HG03196 (cell line): ENCODE measurements at regions not wholly inside any gene's neighbourhood (a gene's known extent, or its start where the extent isn't known, plus 50 kb on each side); places are given as distances from the start of the nearest gene placed in this dataset.
"Not testable (repeated sequence)": the region's sequence is repeated elsewhere in the genome, so short reads cannot be mapped to it uniquely, and the experiment has no call there.

Experiments
- ATAC-seq: cut with Tn5 transposase; IDR thresholded peaks from one replicate; pipeline ENCODE4 v1.9.1; 2021; ENCODE audit not compliant: unreplicated experiment

- no peak for ATAC-seq
Measured at GRCh38 chr5:68838157-68838718, 255.6 kb upstream of the SLC30A5 start.

- no peak for ATAC-seq
Measured at GRCh38 chr5:68839019-68839552, 254.7 kb upstream of the SLC30A5 start.

GRCh38 chr5:68843624-68844364 is 250.0 kb upstream of the SLC30A5 start:
- no peak for ATAC-seq

- no peak for ATAC-seq
Measured at GRCh38 chr5:68845131-68845530, 248.7 kb upstream of the SLC30A5 start.

- ATAC-seq, result no peak
Measured at GRCh38 chr5:68846828-68847227, 247.0 kb upstream of the SLC30A5 start.

- no peak for ATAC-seq
Measured at GRCh38 chr5:68848091-68848490, 245.7 kb upstream of the SLC30A5 start.

- ATAC-seq, result no peak
Measured at GRCh38 chr5:68849103-68849502, 244.7 kb upstream of the SLC30A5 start.

- ATAC-seq, result no peak
Measured at GRCh38 chr5:68849906-68850305, 243.9 kb upstream of the SLC30A5 start.

GRCh38 chr5:68861099-68861498 is 232.7 kb upstream of the SLC30A5 start:
- no peak for ATAC-seq

- no peak for ATAC-seq
Measured at GRCh38 chr5:68862560-68862959, 231.3 kb upstream of the SLC30A5 start.

GRCh38 chr5:68865192-68865591 is 228.6 kb upstream of the SLC30A5 start:
- not testable (repeated sequence) for ATAC-seq

GRCh38 chr5:68872088-68872839 is 221.6 kb upstream of the SLC30A5 start:
- ATAC-seq, result no peak

GRCh38 chr5:68873198-68873597 is 220.6 kb upstream of the SLC30A5 start:
- no peak for ATAC-seq

GRCh38 chr5:68875351-68875750 is 218.5 kb upstream of the SLC30A5 start:
- no peak for ATAC-seq

- ATAC-seq, result no peak
Measured at GRCh38 chr5:68883436-68883835, 210.4 kb upstream of the SLC30A5 start.

- no peak for ATAC-seq
Measured at GRCh38 chr5:68884144-68884754, 209.6 kb upstream of the SLC30A5 start.

GRCh38 chr5:68884883-68885282 is 208.9 kb upstream of the SLC30A5 start:
- ATAC-seq, result no peak

- no peak for ATAC-seq
Measured at GRCh38 chr5:68886814-68887213, 207.0 kb upstream of the SLC30A5 start.

GRCh38 chr5:68891718-68892117 is 202.1 kb upstream of the SLC30A5 start:
- ATAC-seq, result no peak

- ATAC-seq, result no peak
Measured at GRCh38 chr5:68894673-68895072, 199.1 kb upstream of the SLC30A5 start.

- no peak for ATAC-seq
Measured at GRCh38 chr5:68898951-68899471, 194.8 kb upstream of the SLC30A5 start.
